Right lobe of liver (tissue), 4 donors: ENCODE measurements at regions not wholly inside any gene's neighbourhood (a gene's known extent, or its start where the extent isn't known, plus 50 kb on each side); places are given as distances from the start of the nearest gene placed in this dataset.

ENCODE experiments used
- POLR2A ChIP-seq: fragments of 450-650 bp; IDR thresholded peaks from one replicate; pipeline ENCODE4 v1.6.1; 2017; ENCODE audit warnings: antibody characterized with exemption, mild to moderate bottlenecking
- TF ChIP-seq, protein P1 (sequence below), 4 donors: fragments of 200-600 bp in 3 of 4; fragments of 450-650 bp in 1 of 4; IDR thresholded peaks; one replicate each; pipeline versions ENCODE4 v1.5.1 to v1.8.0; 2016 to 2022; ENCODE audit warnings: antibody characterized with exemption in 4 of 4, mild to moderate bottlenecking in 2 of 4
- donor health status: DM: no; HTN: no; CAD: no.
- donor health status: DM: no; HTN: no; CAD: no.
- donor health status: DM: no; HTN: yes; CAD: no.

GRCh38 chr5:69039829-69040228 lies 54.0 kb upstream of the SLC30A5 start:
- TF ChIP-seq, protein P1, sequence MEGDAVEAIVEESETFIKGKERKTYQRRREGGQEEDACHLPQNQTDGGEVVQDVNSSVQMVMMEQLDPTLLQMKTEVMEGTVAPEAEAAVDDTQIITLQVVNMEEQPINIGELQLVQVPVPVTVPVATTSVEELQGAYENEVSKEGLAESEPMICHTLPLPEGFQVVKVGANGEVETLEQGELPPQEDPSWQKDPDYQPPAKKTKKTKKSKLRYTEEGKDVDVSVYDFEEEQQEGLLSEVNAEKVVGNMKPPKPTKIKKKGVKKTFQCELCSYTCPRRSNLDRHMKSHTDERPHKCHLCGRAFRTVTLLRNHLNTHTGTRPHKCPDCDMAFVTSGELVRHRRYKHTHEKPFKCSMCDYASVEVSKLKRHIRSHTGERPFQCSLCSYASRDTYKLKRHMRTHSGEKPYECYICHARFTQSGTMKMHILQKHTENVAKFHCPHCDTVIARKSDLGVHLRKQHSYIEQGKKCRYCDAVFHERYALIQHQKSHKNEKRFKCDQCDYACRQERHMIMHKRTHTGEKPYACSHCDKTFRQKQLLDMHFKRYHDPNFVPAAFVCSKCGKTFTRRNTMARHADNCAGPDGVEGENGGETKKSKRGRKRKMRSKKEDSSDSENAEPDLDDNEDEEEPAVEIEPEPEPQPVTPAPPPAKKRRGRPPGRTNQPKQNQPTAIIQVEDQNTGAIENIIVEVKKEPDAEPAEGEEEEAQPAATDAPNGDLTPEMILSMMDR (IDR thresholded peaks at IDR 0.05), result no peak
- no peak for TF ChIP-seq POLR2A
